ENCODE measurements at regions not wholly inside any gene's neighbourhood (a gene's known extent, or its start where the extent isn't known, plus 50 kb on each side); places are given as distances from the start of the nearest gene placed in this dataset.

DNA sequence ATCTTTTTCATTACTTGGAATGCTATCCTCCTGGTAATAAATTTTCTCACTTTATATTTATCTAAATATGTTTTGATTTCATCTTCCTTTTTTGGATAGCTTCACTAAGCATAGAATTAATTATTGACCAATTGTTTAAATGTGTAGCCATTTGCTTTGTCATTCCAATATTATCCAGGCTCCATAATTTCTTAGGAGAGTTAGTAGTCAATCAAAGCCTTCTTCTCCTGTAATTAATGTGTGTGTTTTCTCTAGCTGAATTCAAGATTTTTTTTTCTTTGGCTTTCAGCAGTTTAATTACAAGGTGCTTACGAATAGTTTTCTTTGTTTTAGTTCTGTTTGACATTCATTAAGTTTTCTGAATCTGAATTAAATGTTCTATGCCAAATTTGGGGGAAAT is 545.9 kb upstream of the CELF2 start:
- no peak for DNase-seq (ENCODE audit: low read depth)

DNA sequence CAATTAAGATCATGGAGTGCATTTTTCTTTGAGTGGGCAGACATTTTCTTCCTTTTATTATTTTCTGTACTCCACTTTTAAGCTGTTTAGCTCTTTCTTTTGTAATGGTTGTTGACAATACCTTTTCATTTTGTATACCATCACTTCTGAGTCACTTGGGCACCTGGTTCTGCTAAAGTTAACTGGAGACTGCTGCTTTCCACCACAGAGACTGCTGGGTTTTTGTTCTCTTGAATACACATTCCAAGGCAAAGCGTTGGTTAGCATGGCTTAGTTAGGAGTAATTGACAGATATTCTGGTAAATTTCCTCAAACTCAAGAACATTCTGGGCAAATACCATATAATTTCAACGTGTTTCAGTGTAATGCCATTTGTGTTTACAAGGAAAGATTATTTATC is 541.9 kb upstream of the CELF2 start:
- no peak for DNase-seq (ENCODE audit: low read depth)

DNA sequence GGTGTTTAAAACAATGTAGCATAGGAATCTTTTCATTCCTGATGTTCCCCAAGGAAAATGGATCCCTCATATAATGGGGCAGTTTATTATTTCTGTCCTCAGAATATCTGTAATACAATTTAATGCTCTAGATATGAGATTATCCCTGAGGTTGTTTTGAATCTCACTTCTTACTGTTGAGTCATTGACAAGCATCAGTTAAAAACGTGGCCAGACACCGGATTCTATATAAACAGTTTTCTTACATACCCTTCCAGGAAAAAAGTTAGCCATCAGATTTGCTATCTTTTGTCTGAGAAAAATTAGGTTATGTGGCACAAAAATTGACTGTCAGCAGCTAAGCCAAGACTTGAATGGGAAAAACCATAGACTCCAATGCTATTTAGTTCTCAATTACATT is 539.8 kb upstream of the CELF2 start:
- DNase-seq (ENCODE audit: low read depth), result no peak

DNA sequence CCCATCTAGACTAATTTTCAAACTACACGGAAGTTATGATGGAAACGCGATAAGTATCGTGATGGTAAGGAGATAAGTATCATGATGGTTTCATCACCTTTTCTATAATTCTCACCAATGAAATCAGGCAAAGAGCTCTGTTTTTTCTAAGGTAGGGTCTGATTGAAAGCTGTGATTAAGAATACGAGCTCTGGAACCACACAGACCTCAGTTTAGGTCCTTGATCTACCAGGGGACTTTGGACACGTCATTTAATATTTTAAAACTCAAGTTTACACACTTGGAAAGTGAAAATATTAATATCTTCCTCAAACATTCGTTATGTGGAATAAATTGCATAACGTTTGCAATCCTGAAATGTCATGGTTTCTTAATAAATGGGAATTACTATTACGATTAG is 538.2 kb upstream of the CELF2 start:
- DNase-seq (ENCODE audit: low read depth), result no peak

DNA sequence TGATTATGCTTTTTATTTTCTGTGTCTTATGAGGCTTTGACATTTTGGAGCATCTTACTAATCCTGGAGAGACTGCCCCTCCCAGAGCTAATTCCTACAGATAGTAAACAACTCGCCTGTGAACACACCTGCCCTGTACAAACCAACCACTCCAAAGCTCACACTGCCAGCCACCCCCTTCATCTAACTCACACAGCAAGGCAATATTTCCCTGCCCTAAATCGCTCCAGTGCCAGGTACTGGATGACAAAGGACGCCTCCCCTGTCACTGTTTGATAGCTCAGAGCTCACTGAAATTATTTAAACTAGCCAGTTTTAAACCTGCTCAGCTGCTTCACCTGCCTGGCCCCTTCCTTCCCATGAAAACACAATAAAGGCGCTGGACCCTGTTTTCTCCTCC is 535.1 kb upstream of the CELF2 start:
- no peak for DNase-seq (ENCODE audit: low read depth)

DNA sequence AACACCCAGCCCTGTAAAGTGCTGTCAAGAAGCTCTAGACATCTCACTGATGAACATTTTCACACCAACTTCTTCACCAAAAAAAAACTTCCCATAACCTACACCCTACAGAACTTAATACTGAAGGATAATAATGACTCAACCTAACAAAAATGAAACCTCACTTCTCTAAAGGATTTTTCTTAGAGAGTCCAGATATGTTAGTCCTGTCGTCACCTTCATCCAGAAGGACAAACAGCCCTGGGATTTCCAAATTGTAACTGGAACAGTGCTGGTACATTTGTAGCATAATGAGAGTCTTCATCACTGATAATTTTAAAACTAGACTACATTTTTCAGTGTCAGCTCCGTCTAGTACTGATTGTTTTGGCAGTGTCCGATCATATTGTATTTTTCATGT is 528.6 kb upstream of the CELF2 start:
- DNase-seq (ENCODE audit: low read depth), result no peak

DNA sequence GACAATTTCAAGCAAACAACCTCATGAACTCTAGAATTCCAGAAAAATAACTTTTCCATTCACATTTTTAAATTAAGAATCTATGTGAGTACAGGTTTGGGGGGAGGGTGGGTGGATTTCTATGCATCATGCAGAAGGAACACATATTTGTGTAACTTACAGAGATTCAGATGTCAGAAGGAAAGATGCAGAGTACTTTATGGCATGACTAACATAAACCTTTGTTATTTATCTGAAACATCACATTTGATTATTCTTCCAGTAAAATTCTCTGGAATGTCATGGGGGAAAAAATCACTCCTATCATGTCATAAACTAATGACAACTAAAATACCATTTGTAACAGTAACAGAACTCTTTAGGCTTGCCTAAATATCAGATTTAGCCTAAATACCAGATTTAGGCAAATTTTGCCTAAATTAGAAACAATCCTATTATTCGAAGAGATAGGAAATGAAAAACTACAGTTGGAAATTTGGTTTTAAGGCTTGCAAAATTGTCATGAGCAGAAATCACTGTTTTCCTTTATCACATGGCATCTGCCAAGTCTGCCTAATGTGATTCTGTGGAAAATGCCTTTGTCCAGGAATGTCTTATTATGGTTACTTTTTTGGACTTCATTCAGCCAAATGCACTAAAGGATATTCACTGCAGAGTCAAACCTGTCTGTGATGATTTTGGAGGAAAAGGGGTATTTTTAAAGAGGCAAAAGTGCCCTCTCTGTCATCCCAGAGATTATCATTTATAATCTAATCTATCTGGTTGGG is 527.7 kb upstream of the CELF2 start:
- DNase-seq (ENCODE audit: low read depth), result no peak

DNA sequence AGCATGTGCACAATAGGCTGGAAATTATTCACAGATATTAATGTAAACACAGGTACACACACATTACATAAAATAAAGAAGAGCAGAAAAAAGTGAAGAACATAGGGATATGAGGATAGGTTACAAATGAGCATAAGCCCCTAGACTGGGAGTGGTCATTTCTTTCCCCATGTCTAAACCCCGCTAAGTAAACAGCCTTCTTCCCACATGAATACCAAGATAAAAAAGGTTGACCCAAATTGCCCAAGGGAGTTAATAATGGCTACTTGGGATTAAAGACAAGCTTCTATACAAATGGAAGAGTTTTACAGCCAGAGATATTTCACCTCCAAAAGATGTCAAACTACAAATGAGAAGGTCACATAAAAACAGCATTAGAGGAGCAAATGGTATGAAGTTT is 527.1 kb upstream of the CELF2 start:
- no peak for DNase-seq (ENCODE audit: low read depth)

DNA sequence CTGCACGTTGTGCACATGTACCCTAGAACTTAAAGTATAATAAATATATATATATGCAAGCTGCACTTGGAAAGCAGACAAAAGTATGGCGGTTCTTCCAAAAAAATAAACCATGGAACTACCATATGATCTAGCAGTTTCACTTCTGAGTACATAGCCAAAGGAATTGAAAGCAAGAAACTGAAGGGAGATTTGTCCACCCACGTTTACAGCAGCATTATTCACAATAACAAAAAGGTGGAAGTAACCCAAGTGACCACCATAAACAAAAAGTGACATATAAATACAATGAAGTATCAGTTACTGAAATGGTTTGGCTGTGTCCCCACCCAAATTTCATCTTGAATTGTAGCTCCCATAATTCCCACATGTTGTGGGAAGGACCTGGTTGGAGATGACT is 525.3 kb upstream of the CELF2 start:
- DNase-seq (ENCODE audit: low read depth), result no peak

DNA sequence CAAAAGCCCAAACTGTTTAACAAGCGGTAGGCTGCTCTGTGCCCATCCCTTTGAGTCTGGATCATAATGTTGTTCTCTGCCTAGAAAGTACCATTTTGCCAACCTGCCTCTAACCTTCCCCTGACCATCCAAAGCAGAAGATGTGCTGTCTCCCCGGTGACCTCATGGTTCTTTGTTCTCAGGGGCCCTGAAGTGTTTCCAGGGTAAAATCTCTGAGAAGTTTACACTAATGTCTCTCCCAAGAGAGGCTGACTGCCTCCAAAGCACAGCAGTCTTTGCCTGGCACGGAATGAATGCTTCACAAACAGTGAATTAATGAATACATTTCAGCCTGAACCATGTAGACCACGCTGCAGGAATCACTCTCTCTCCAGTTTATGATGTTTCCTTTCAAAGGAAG is 523.8 kb upstream of the CELF2 start:
- DNase-seq (ENCODE audit: low read depth), result no peak

DNA sequence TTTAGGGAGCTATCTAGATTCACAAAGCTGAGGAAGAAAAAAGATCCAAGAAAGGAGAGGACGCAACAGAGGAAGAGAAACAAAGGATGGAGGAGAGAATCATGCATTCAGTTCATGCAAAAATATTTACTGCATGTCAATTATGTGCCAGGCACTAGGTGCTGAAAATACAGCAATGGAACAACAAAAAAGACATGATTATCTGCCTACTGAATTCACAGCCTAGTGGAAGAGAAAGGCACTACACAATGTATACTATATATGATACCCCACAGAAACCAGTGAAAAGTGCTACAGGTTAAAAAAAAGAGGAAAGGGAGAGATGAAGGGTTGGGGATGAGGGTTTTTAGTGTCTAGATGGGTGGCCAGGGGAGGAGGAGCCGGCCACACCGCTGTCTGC is 520.4 kb upstream of the CELF2 start:
- no peak for DNase-seq (ENCODE audit: low read depth)

DNA sequence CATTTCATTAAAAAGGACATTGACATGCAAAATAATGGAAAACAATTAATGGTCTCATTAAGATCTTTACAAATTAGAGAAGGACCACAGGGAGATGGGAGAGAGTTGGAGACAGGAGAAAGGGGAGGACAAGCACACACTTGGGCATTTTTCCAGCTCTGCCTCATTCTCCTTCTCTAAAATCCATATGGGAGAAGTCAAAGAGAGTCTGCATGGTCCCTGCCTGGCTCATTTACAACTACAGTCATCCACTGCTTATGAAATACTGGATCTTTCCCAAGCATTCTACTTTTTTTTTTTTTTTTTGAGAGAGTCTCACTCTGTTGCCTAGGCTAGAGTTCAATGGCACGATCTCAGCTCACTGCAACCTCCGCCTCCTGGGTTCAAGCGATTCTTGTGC is 518.9 kb upstream of the CELF2 start:
- no peak for DNase-seq (ENCODE audit: low read depth)

DNA sequence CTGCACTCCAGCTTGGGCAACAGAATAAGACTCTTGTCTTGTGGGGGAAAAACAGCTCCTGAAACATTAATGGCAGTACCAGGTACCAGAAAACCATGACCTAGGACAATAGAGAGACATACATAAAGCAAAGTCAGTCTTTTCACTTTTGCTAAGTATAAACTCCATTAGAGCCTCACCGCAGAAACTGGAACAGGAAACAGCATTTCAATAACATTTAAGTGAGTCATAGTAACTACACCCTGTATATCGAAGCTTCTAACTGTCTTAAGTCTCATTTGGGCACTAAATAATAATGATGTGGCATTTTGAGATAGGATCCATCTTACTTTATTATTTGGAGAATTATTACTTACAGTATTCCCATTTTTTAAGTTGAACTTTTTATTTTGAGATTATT is 517.8 kb upstream of the CELF2 start:
- DNase-seq (ENCODE audit: low read depth), result no peak

DNA sequence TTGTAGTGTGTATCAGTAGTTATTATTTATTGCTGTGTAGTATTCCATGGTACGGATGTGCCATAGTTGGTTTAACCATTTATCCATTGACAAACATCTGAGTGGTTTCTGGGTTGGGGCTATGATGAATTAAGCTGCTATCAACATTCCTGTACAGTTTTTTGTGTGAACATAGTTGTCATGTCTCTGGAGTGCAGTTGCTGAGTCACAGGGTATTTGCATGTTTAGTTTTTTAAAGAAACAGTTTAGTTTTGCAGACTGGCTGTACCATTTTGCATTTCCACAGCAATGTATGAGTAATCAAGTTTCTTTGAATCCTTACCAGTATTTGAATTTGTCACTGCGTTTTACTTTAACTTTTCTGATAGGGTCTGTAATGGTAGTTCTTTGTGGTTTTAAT is 516.7 kb upstream of the CELF2 start:
- DNase-seq (ENCODE audit: low read depth), result no peak

DNA sequence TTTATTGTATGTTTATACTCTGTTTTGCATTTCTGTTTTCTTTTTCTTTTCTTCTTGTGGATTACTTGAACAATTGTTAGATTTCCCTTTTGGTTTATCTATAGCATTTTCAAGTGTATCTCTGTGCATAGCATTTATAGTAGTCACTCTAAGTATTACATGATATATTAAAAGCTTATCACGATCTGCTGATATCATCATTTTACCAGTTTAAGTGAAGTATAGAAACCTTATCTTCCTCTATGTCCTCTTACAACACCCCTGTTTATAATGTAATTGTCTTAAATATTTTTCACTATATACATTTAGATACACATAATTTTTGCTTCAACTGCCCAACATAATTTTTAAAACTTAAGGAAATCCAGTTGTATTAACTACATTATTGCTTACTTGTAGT is 513.9 kb upstream of the CELF2 start:
- no peak for DNase-seq (ENCODE audit: low read depth)

DNA sequence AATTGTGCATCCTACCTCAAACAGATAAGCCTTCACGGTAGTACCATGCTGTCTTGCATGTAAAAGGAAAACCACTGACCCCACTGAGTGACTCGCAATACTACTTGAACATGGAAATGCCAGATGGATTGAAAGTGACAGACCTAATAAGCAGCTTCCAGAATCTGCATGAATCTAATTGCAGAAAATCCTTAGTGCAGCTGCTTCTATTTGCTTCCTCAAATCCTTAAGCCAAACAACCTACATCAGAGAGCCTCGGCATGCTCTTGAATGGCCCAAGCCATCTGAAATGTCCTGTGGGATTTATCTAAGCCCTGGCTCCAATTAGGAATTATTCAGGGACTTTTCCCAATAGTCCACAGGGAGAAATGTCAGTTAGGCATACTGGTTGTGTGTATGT is 509.5 kb upstream of the CELF2 start:
- no peak for DNase-seq (ENCODE audit: low read depth)

DNA sequence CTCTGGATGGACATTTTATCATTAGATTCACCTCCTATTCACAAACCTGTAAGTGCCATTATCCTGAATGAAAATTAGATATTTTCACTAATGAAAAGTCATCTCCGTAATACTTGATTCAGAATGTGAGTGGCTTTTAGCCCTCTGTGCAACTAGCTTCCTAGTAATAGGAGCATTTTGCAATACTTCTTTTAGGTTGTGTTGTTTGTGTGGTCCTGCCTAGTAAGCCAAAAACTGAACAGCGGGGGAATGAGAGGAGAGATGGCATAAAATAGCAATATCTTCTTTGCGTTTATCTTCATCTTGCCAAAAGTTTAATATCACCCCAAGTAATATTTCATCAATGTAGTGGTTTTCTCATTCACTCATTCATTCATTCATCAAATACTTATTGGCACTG is 507.5 kb upstream of the CELF2 start:
- no peak for DNase-seq (ENCODE audit: low read depth)

DNA sequence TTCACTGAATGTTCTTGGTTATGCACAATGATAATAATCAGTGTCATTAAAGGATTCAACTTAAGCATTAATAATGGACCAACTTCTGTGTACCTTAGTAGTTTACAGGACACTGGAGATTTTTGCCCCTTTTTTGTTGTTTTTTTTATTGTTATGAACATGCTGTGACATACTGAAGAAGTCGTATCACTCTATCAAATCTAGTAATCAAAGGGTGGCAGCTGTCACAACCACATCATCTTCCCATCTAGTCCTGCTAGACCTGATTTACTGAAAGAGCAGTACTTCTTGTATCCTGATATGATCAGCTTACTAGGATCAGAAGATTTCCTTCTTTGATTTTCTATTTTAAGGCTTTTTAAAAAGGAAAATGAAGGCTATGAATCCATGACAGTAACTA is 504.6 kb upstream of the CELF2 start:
- no peak for DNase-seq (ENCODE audit: low read depth)

DNA sequence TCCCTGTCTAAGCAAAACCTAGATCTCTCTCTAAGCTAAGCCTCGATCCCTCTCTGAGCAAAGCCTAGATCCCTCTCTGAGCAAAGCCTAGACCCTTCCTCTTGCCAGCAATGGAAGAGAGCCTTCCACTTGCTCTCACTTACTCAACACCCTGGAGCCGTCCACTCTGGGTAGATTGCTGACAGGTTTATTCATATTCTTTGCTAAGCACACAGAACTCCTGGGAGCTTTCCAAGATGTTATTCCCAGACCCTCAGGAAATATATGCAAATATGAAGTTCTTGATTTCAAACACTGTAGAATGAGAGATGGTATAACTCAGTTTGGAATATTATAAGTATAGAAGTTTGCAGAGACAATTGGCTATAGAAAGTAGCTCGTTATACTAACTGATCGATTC is 503.8 kb upstream of the CELF2 start:
- DNase-seq (ENCODE audit: low read depth), result no peak

DNA sequence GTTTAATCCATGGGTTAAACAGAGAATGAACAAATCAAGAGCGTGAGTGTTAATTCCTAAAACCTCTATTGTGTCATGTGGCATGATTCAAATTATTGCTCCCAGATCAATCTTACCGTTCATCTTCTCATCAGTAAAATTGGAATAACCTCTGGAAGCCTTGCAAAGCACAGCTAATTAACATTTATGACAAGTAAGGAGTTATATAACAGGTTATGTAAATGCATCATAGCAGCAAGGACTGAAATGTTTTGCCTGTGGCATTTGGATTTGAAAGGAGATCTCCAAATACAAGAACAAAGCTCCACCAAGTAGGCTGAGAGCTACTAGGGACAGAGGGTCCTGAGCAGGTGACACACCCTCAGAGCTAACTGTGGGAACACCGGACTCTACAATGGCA is 502.9 kb upstream of the CELF2 start:
- no peak for DNase-seq (ENCODE audit: low read depth)

DNA sequence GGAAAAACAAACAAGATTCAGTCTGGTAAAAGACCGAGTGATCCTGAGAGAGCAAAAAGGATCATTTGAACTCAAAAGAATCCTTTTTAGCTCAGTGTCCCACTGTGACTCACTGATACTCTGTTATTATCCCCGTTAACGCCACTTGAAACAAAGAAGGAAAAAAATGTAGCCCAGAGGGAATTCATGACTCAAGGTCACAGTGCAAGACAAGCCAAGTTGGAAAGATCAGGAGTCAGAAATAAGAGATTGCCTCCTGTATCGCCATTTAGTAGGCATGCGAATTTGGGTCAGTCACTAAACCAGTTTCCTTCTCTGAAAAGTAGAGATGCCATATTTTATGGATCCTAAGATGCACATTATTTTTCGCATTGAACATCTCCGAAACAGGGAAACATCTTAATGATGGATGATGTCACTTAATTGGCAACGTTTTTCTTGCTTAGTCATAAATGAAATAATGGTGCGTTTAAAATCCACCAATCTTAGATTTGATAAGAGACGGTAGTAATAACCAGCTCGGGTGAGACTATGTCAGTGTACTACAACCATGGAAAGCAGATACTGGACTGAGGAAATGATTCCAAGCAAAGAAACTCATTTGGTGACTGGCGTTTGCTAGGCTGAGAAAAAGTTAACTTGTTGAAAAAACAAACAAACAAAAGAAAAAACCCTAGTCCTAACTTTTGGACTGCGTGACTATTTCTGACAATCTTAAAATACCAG is 502.0 kb upstream of the CELF2 start:
- no peak for DNase-seq (ENCODE audit: low read depth)

DNA sequence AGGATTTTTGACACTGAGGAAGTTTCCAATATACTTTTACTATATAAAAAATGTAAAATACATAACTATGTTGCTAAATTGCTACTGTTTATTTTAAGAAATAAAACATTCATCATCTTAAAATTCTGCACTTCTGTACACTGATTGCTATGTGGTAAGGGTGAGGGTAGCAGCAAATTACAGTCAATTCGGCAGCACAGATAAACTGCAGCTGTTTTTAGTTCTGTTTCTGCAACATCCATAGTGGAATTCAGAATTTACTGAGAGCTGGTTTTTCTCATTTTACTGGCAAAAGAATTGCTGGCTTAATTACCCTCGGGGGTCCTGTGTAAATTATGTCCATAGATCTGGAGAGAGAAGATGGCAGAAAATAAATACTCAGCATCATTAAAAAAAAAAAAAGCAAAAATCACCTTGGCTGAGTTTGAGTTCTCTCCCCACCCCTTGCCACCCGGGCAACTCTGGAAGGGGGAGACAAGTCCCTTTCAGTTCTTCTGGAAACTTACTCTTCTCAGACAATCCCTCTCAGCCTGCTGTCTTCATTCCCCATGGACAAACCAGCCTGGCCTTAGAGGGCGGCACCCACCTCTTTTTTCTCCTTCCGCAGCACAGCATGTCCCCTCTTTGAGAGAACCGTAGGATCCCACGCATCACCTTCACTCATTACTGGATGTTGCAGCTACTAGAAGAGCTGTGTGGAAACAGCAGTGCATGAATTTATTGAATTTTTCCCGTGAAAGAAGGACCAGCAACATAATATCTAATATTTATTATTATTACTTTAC is 501.1 kb upstream of the CELF2 start:
- DNase-seq (ENCODE audit: low read depth), result no peak

DNA sequence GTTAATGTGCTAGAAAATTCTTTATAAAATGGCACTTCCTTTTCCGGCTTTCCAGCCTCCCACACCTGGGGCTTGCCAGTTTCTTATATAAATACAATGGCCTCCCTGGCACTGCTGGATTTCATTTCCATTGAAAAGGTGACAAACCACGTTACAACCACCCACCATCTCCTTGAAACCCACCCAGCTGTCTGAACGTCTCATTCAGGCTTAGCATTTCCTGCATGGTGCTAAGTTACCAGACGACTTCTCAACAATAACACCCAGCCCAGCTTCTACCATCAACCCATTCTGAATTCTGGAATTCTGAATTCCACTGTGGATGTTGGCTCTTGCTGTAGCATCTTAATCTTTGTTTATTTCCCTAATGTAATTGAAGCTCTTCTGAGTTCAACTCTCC is 499.8 kb upstream of the CELF2 start:
- DNase-seq (ENCODE audit: low read depth), result no peak

Data from stimulated activated CD8-positive, alpha-beta memory T cell treated with anti-CD3 and anti-CD28 coated beads, Interleukin-7, amount 100 ng/mL, for 24 hours (primary cell).